HG02840 (cell line): ENCODE measurements at regions not wholly inside any gene's neighbourhood (a gene's known extent, or its start where the extent isn't known, plus 50 kb on each side); places are given as distances from the start of the nearest gene placed in this dataset.
"Not testable (repeated sequence)": the region's sequence is repeated elsewhere in the genome, so short reads cannot be mapped to it uniquely, and the experiment has no call there.

Experiments used
- ATAC-seq: cut with Tn5 transposase; IDR thresholded peaks from one replicate; pipeline ENCODE4 v1.9.1; 2021; ENCODE audit warnings: mild to moderate bottlenecking, moderate library complexity, moderate number of reproducible peaks; ENCODE audit not compliant: unreplicated experiment, low FRiP score

GRCh38 chr9:42370172-42370571 lies 186.7 kb downstream of the SPATA31A6 start:
- not testable (repeated sequence) for ATAC-seq

GRCh38 chr9:42371417-42371816 lies 188.0 kb downstream of the SPATA31A6 start:
- ATAC-seq, result not testable (repeated sequence)

GRCh38 chr9:42377530-42378417 lies 194.3 kb downstream of the SPATA31A6 start:
- ATAC-seq, result not testable (repeated sequence)

GRCh38 chr9:42378418-42378815 lies 195.0 kb downstream of the SPATA31A6 start:
- ATAC-seq, result no peak

GRCh38 chr9:42379602-42380001 lies 196.1 kb downstream of the SPATA31A6 start:
- not testable (repeated sequence) for ATAC-seq

GRCh38 chr9:42384585-42384984 lies 201.1 kb downstream of the SPATA31A6 start:
- ATAC-seq, result not testable (repeated sequence)

- ATAC-seq, result not testable (repeated sequence)
Observed at GRCh38 chr9:42385574-42386120, 202.2 kb downstream of the SPATA31A6 start.

GRCh38 chr9:42386477-42386876 lies 203.0 kb downstream of the SPATA31A6 start:
- ATAC-seq, result no peak

GRCh38 chr9:42388146-42388690 lies 204.8 kb downstream of the SPATA31A6 start:
- no peak for ATAC-seq

GRCh38 chr9:42388846-42389245 lies 205.4 kb downstream of the SPATA31A6 start:
- no peak for ATAC-seq

- ATAC-seq, result not testable (repeated sequence)
Observed at GRCh38 chr9:42392773-42393455, 209.5 kb downstream of the SPATA31A6 start.

GRCh38 chr9:42396318-42396717 lies 212.9 kb downstream of the SPATA31A6 start:
- ATAC-seq, result no peak

GRCh38 chr9:42397336-42397735 lies 213.9 kb downstream of the SPATA31A6 start:
- not testable (repeated sequence) for ATAC-seq

- not testable (repeated sequence) for ATAC-seq
Observed at GRCh38 chr9:42402919-42403318, 219.5 kb downstream of the SPATA31A6 start.

- not testable (repeated sequence) for ATAC-seq
Observed at GRCh38 chr9:42409581-42409980, 226.1 kb downstream of the SPATA31A6 start.

- not testable (repeated sequence) for ATAC-seq
Observed at GRCh38 chr9:42412354-42412753, 228.9 kb downstream of the SPATA31A6 start.

- not testable (repeated sequence) for ATAC-seq
Observed at GRCh38 chr9:42414865-42415264, 231.4 kb downstream of the SPATA31A6 start.

- not testable (repeated sequence) for ATAC-seq
Observed at GRCh38 chr9:42419652-42420051, 236.2 kb downstream of the SPATA31A6 start.

GRCh38 chr9:42420324-42420723 lies 236.9 kb downstream of the SPATA31A6 start:
- not testable (repeated sequence) for ATAC-seq

GRCh38 chr9:42421630-42422029 lies 238.2 kb downstream of the SPATA31A6 start:
- ATAC-seq, result not testable (repeated sequence)
